Suppressor macrophage treated with lipopolysaccharide for 4 hours (primary cell): ENCODE measurements at regions not wholly inside any gene's neighbourhood (a gene's known extent, or its start where the extent isn't known, plus 50 kb on each side); places are given as distances from the start of the nearest gene placed in this dataset.
A peak's percentile ranks its signal among the peaks of the same experiment; 100 is the strongest.
"Not testable (repeated sequence)": the region's sequence is repeated elsewhere in the genome, so short reads cannot be mapped to it uniquely, and the experiment has no call there.

Source experiments
- DNase-seq: peaks from one replicate; pipeline ENCODE4 v3.0.0-alpha.2; 2020

GRCh38 chr10:8396675-8397074 lies 342.2 kb downstream of the GATA3 start:
- no peak for DNase-seq

DNA sequence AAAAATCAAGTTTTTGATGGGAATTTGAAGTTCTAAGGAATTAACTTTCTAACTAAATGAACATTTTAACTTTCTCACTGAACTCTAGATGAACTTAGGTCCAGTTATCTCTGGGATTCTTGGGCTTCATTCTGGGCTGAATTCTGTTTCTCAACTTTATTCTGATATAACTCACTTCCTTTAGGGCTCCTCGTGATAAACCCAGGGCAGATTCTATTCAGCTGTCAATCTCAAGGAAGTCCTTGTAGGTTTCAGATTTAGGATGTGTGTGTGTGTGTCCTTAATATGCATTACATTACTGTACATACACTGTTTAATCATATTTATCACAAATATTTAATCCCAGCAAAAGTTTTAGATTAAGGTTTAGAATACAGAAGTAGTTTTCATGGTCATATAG lies 344.3 kb downstream of the GATA3 start:
- no peak for DNase-seq

- no peak for DNase-seq
Observed at GRCh38 chr10:8400151-8400550, 345.7 kb downstream of the GATA3 start.

GRCh38 chr10:8400892-8401291 lies 346.4 kb downstream of the GATA3 start:
- no peak for DNase-seq

DNA sequence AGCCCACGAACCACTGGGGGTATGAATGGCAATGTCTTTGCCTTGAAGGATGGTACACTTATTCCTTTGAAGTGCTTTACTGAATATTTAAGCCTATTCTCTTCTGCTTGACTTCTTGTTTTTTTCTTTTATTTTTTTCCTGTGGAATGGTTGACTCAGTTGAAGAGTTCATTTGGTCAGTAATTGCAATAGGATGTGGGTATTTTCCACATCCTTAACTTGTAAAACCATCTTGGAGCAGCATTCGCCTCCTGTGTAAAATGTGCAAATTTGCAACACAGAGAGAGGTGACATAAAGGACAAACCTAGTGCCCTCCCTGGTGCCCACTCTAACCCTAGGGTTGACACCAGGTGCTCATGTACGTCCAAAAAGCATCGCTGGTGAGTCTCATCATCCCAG lies 347.0 kb downstream of the GATA3 start:
- DNase-seq: no peak

DNA sequence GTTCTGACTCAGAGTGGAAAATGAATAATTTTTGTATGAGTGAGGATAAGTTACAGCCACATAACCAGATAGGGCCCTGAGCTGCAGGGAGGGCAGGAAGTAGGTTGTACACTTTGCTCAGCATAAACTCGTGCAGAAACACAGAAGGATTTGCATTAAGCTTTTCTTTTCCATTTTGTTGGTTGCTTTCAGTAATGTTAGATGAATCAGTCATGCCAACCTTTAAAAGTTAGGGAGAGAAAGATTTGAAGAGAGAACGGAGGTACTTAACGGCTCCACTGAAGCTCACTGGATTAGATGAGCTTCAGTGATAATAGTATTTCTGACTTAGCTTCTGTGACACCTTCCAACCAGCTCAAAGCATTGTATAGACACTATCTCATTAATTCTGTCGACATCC lies 348.1 kb downstream of the GATA3 start:
- no peak for DNase-seq

- DNase-seq: no peak
Observed at GRCh38 chr10:8403711-8404371, 349.4 kb downstream of the GATA3 start.

DNA sequence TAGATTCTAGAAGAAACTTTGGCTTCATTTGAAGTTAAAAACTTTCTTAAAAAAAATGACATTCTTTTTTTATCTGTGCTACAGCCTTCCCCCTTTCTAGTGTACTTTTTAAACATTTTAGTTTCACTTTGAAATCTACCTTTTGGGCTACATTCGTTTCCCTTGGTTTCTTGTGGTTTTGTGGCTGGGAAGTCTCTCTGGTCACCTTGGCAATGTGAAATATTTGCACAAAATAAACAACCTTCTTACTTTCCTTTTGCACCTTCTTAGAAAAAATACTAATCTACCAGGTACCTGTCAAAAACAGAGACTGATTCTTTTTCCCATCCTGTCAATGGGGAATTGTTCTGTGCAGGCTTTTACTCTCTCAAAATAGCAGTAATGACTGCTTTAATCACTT lies 350.2 kb downstream of the GATA3 start:
- no peak for DNase-seq

DNA sequence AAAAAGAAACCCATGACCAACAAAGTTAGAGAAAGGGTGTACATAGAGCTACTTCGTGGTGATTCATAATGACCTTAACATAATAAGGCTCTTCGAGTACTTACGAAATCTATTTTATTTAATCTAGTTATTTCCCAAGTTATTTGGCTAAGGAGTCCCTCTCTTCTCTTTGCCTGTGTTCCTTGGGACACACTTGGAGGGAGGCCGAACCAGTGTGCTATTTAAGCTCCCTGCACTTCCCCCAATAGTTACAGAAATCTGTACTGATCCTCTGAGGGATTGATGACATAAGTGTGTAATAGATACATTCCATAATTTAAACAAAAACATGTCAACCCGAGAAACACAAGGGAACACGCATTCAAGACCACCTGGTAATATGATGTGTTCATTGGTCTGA lies 351.1 kb downstream of the GATA3 start:
- DNase-seq: no peak

DNA sequence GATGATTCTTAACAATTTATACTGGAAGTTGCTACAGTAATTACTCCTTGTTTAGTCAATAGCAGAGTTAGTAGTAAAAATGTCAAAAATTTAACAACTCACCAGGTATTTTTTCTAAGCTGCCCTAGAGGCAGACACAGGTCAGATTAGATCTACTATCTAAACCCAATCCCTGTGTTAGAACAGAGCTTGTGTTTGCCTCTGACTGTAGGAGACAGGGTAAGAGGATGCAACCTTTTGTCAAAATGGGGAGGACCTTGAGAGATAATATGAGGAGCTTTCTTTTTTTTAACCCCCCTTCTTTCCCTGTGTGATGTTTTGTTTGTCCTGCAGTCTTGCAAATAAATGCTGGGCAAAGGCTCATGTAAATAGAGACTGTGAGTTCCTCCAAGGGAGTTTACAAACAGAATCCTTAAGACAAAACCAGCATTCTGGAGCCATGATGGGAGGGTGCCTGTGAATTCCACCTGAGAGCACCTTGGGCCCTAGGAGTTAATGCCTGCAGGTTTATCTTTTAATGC lies 353.1 kb downstream of the GATA3 start:
- DNase-seq: no peak

DNA sequence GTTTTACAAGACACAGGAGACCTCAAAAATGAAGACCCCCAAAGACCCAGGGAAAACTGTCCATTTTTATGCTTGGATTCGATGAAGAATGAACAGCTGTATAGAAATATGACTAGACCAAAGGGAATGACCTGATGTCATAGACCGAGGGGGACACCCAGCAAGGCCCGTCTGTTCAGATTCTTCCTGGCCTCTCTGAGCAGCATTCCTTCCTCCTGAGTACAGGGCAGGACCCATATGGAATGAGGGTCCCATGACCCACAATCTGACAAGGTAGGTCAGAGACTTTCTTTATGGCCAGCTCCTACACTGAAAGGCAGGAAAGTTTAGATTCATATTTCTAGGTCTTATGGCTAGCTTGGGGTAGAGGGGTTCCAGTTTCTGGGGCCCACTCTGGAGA lies 356.0 kb downstream of the GATA3 start:
- DNase-seq: no peak

- no peak for DNase-seq
Observed at GRCh38 chr10:8412541-8412940, 358.1 kb downstream of the GATA3 start.

DNA sequence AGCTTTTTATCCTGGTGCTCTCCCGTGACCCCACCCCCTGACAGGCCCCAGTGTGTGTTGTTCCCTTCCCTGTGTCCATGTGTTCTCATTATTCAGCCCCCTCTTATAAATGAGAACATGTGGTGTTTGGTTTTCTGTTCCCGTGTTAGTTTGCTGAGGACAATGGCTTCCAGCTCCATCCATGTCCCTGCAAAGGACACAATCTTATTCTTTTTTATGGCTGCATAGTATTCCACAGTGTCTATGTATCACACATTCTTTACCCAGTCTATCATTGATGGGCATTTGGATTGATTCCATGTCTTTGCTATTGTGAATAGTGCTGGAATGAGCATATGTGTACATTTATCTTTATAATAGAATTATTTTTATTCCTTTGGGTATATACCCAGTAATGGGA lies 360.5 kb downstream of the GATA3 start:
- DNase-seq: not testable (repeated sequence)

GRCh38 chr10:8416192-8416701 lies 361.8 kb downstream of the GATA3 start:
- DNase-seq: no peak

GRCh38 chr10:8416760-8417159 lies 362.3 kb downstream of the GATA3 start:
- no peak for DNase-seq

- peak; percentile 21 for DNase-seq
Observed at GRCh38 chr10:8417631-8418030, 363.1 kb downstream of the GATA3 start.

GRCh38 chr10:8418631-8419030 lies 364.1 kb downstream of the GATA3 start:
- DNase-seq: no peak

DNA sequence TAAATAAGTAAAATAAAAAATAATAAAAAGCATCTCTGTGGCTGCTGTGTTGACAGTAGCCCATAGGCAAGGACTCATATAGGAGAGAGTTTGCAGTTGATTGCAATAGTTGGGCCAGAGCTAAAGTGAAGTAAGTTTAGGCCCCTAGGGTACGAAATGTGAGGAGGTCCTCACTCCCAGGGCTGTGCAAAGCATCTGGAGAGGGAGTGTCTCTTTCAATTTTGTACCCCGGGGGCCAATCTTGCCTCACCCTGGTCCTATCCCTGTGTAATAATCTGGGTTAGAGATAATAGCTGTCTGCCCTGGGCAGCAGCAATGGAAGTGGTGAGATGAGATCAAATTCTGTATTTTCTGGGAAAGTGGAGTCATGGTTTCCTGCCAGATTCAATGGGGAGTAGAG lies 365.7 kb downstream of the GATA3 start:
- no peak for DNase-seq

- DNase-seq: no peak
Observed at GRCh38 chr10:8424555-8425211, 370.2 kb downstream of the GATA3 start.

DNA sequence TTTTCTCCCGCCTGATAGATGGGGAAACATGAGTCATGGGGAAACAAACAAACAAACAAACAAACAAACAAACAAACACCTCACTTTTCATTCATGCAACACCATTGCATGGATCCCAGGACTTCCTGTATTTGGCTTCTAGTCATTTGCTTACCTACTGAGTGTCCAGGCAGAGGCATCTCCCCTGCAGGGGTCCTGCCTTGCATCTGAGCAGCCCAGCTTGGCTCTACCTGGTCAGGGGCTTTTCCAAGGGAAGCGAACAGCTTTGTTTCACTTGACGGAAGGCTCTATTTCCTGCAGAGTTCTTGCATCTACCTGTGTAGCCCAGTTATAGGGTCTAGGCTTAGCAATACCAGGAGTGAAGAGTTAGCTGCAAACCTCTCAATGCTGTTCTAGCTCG lies 374.2 kb downstream of the GATA3 start:
- DNase-seq: no peak

DNA sequence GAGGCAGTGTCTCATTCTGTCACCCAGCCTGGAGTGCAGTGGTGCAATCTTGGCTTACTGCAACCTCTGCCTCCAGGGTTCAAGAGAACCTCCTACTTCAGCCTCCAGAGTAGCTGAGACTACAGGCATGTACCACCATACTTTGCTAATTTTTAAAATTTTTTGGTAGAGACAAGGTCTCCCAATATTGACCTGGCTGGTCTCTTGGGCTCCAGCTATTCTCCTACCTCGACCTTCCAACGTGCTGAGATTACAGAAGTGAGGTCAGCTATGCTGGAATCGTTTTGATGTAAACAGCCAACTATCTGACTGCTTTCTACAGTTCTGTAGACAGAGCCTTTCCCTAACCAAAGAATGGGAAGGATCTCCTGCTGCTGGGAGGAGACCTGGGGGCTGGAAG lies 375.8 kb downstream of the GATA3 start:
- DNase-seq: no peak

DNA sequence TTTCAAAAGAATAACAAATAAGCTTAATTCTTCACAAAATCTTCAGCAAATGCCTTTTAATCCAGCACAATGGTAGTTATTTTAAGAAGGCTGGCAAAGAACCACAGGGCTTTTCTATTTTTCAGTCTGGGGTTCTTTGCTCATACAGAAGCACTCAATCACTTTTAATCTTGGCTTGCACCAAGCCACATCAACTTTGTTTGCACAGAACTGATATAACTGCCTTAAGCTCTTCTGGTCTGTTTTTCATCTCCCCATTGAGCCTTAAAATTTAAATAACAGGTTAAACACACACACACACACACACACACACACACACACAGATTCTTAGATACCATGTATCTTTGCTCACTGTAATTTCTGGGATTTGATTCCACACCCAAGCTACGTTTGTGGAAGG lies 377.0 kb downstream of the GATA3 start:
- DNase-seq: no peak

- DNase-seq: no peak
Observed at GRCh38 chr10:8435186-8436055, 380.9 kb downstream of the GATA3 start.

- no peak for DNase-seq
Observed at GRCh38 chr10:8437896-8438295, 383.4 kb downstream of the GATA3 start.
